ENCODE measurements at regions not wholly inside any gene's neighbourhood (a gene's known extent, or its start where the extent isn't known, plus 50 kb on each side); places are given as distances from the start of the nearest gene placed in this dataset.

GRCh38 chr2:118687192-118687591, 160.3 kb downstream of the EN1 start:
- no peak overlapping the region for H3K27ac ChIP-seq
- no peaks in the 10 kb centered on the region for H3K9me3 ChIP-seq (ENCODE audit: low read depth)
- no peaks in the 10 kb centered on the region for H3K36me3 Mint-ChIP-seq
- H3K27me3 Mint-ChIP-seq (ENCODE audit: insufficient read depth, low read depth) = peaks cover 11% of the 10 kb centered on the region
- H3K36me3 ChIP-seq = no peaks in the 10 kb centered on the region
- H3K4me3 Mint-ChIP-seq = no peak overlapping the region
- H3K27ac Mint-ChIP-seq = no peak overlapping the region
- H3K27me3 ChIP-seq = peaks cover 35% of the 10 kb centered on the region
- H4K20me1 ChIP-seq (ENCODE audit: low read depth) = no peaks in the 10 kb centered on the region
- no peak for TF ChIP-seq EZH2phosphoT487 (IDR thresholded peaks at IDR 0.05)
- no peak for TF ChIP-seq EZH2 (IDR thresholded peaks at IDR 0.05)
- TF ChIP-seq CTCF (IDR thresholded peaks at IDR 0.05) = no peak
- no peak overlapping the region for H2AFZ ChIP-seq (replicated peaks)
- no peak overlapping the region for H3K4me3 ChIP-seq
- no peak overlapping the region for H3K4me2 ChIP-seq
- H3K79me2 ChIP-seq (ENCODE audit: low read depth) = no peaks in the 10 kb centered on the region
- H3K9me3 Mint-ChIP-seq = peaks cover 3% of the 10 kb centered on the region
- H3K4me1 Mint-ChIP-seq = peaks cover 7% of the 10 kb centered on the region
- no peaks in the 10 kb centered on the region for H3K4me1 ChIP-seq
- no peak overlapping the region for H3K9ac ChIP-seq
- no peak for DNase-seq (ENCODE audit: low spot score)
- no peaks in the 10 kb centered on the region for H3F3A ChIP-seq (ENCODE audit: low read depth)

- Histone ChIP-seq H3K27ac (no peak overlapping the region), H3K9ac (no peak overlapping the region), H3K4me3 (no peak overlapping the region), H3F3A (ENCODE audit: low read depth) (no peaks in the 10 kb centered on the region), H3K36me3 (no peaks in the 10 kb centered on the region), H3K9me3 (ENCODE audit: low read depth) (no peaks in the 10 kb centered on the region), H4K20me1 (ENCODE audit: low read depth) (no peaks in the 10 kb centered on the region), H3K4me1 (no peaks in the 10 kb centered on the region), H3K4me2 (no peak overlapping the region), H2AFZ (replicated peaks) (no peak overlapping the region), H3K27me3 (peaks cover 27% of the 10 kb centered on the region), H3K79me2 (ENCODE audit: low read depth) (no peaks in the 10 kb centered on the region)
- TF ChIP-seq CTCF (IDR thresholded peaks at IDR 0.05) (no peak), EZH2phosphoT487 (IDR thresholded peaks at IDR 0.05) (no peak), EZH2 (IDR thresholded peaks at IDR 0.05) (no peak)
- H3K9me3 Mint-ChIP-seq = no peaks in the 10 kb centered on the region
- H3K27ac Mint-ChIP-seq = no peak overlapping the region
- peaks cover 11% of the 10 kb centered on the region for H3K27me3 Mint-ChIP-seq (ENCODE audit: insufficient read depth, low read depth)
- no peak overlapping the region for H3K4me3 Mint-ChIP-seq
- DNase-seq (ENCODE audit: low spot score) = no peak
- H3K4me1 Mint-ChIP-seq = peaks cover 7% of the 10 kb centered on the region
- no peaks in the 10 kb centered on the region for H3K36me3 Mint-ChIP-seq
Observed at GRCh38 chr2:118686346-118686745, 161.1 kb downstream of the EN1 start.

GRCh38 chr2:118683460-118683859, 164.0 kb downstream of the EN1 start:
- Mint-ChIP-seq H3K4me3 (no peak overlapping the region), H3K4me1 (peaks cover 7% of the 10 kb centered on the region), H3K9me3 (peaks cover 3% of the 10 kb centered on the region), H3K27me3 (ENCODE audit: insufficient read depth, low read depth) (peaks cover 7% of the 10 kb centered on the region), H3K27ac (no peak overlapping the region), H3K36me3 (no peaks in the 10 kb centered on the region)
- Histone ChIP-seq H4K20me1 (ENCODE audit: low read depth) (no peaks in the 10 kb centered on the region), H3K9ac (no peak overlapping the region), H3K4me2 (no peak overlapping the region), H3K4me3 (no peak overlapping the region), H3K79me2 (ENCODE audit: low read depth) (no peaks in the 10 kb centered on the region), H3K9me3 (ENCODE audit: low read depth) (no peaks in the 10 kb centered on the region), H3K36me3 (no peaks in the 10 kb centered on the region), H3K4me1 (no peaks in the 10 kb centered on the region), H2AFZ (replicated peaks) (no peak overlapping the region), H3K27ac (no peak overlapping the region), H3K27me3 (peaks cover 7% of the 10 kb centered on the region), H3F3A (ENCODE audit: low read depth) (no peaks in the 10 kb centered on the region)
- no peak for DNase-seq (ENCODE audit: low spot score)
- no peak for TF ChIP-seq EZH2 (IDR thresholded peaks at IDR 0.05)

GRCh38 chr2:118678985-118679384, 168.5 kb downstream of the EN1 start:
- Mint-ChIP-seq H3K36me3 (no peaks in the 10 kb centered on the region), H3K4me3 (no peak overlapping the region), H3K9me3 (peaks cover 3% of the 10 kb centered on the region), H3K27ac (no peak overlapping the region), H3K27me3 (ENCODE audit: insufficient read depth, low read depth) (peaks cover 11% of the 10 kb centered on the region), H3K4me1 (no peaks in the 10 kb centered on the region)
- H4K20me1 ChIP-seq (ENCODE audit: low read depth) = no peaks in the 10 kb centered on the region
- H3K27ac ChIP-seq = no peak overlapping the region
- H3K4me2 ChIP-seq = no peak overlapping the region
- TF ChIP-seq EZH2phosphoT487 (IDR thresholded peaks at IDR 0.05) (no peak), EZH2 (IDR thresholded peaks at IDR 0.05) (no peak), CTCF (IDR thresholded peaks at IDR 0.05) (no peak)
- no peak for DNase-seq (ENCODE audit: low spot score)
- no peaks in the 10 kb centered on the region for H3K9me3 ChIP-seq (ENCODE audit: low read depth)
- no peaks in the 10 kb centered on the region for H3K27me3 ChIP-seq
- no peak overlapping the region for H3K4me3 ChIP-seq
- no peaks in the 10 kb centered on the region for H3K36me3 ChIP-seq
- no peaks in the 10 kb centered on the region for H3F3A ChIP-seq (ENCODE audit: low read depth)
- H3K4me1 ChIP-seq = no peaks in the 10 kb centered on the region
- no peak overlapping the region for H3K9ac ChIP-seq
- no peaks in the 10 kb centered on the region for H3K79me2 ChIP-seq (ENCODE audit: low read depth)
- no peak overlapping the region for H2AFZ ChIP-seq (replicated peaks)

Data from neural progenitor cell (in vitro differentiated cells).